Endodermal cell (in vitro differentiated cells): ENCODE measurements at regions not wholly inside any gene's neighbourhood (a gene's known extent, or its start where the extent isn't known, plus 50 kb on each side); places are given as distances from the start of the nearest gene placed in this dataset.

Experiments used
- DNase-seq: peaks from one replicate; pipeline ENCODE4 v3.0.0-alpha.2; 2017
- H3K27ac ChIP-seq: 2 replicates; pipeline ENCODE4 v1.5.1; 2013; ENCODE audit warnings: mild to moderate bottlenecking, low read depth, low read length, moderate library complexity
- H3K27me3 ChIP-seq: 2 replicates; pipeline ENCODE4 v1.6.1; 2013; ENCODE audit warnings: mild to moderate bottlenecking, low read length, moderate library complexity; ENCODE audit not compliant: insufficient read depth, control insufficient read depth, poor library complexity, severe bottlenecking
- H3K36me3 ChIP-seq: 2 replicates; pipeline ENCODE4 v1.7.0; 2013; ENCODE audit warnings: mild to moderate bottlenecking, low read length, moderate library complexity; ENCODE audit not compliant: control insufficient read depth, insufficient read depth
- H3K4me1 ChIP-seq: one replicate; pipeline ENCODE4 v1.7.0; 2013; ENCODE audit warnings: low read length; ENCODE audit not compliant: control insufficient read depth, insufficient read depth
- H3K4me3 ChIP-seq: 2 replicates; pipeline ENCODE4 v1.5.1; 2013; ENCODE audit warnings: mild to moderate bottlenecking, low read length, moderate library complexity
- H3K9ac ChIP-seq: 2 replicates; pipeline ENCODE4 v1.6.1; 2013; ENCODE audit warnings: mild to moderate bottlenecking, low read length, moderate library complexity; ENCODE audit not compliant: poor library complexity, severe bottlenecking; ENCODE audit errors: extremely low read depth
- H3K9me3 ChIP-seq: 2 replicates; pipeline ENCODE4 v1.6.1; 2013; ENCODE audit warnings: mild to moderate bottlenecking, low read length, moderate library complexity; ENCODE audit not compliant: control insufficient read depth
- H3K27ac Mint-ChIP-seq: 2 replicates; pipeline ENCODE4 v1.8.0; 2020; ENCODE audit warnings: mixed read lengths
- H3K27me3 Mint-ChIP-seq: 2 replicates; pipeline ENCODE4 v1.8.0; 2021; ENCODE audit warnings: mild to moderate bottlenecking, mixed read lengths; ENCODE audit not compliant: insufficient read depth
- H3K36me3 Mint-ChIP-seq: 2 replicates; pipeline ENCODE4 v1.8.0; 2020; ENCODE audit warnings: low read depth, mixed read lengths
- H3K4me1 Mint-ChIP-seq: 2 replicates; pipeline ENCODE4 v1.8.0; 2020; ENCODE audit warnings: mixed read lengths
- H3K4me3 Mint-ChIP-seq: 2 replicates; pipeline ENCODE4 v1.8.0; 2020; ENCODE audit warnings: mild to moderate bottlenecking, moderate library complexity, mixed read lengths
- H3K9me3 Mint-ChIP-seq: 2 replicates; pipeline ENCODE4 v1.8.0; 2020; ENCODE audit warnings: mild to moderate bottlenecking, mixed read lengths
- WGBS, 2 experiments: methylation state at CpG; one replicate each; pipeline versions ENCODE4 v1.1.5 to v1.1.7; 2013; ENCODE audit warnings: missing lambda C conversion rate in 2 of 2, mixed read lengths in 1 of 2; ENCODE audit not compliant: insufficient coverage in 1 of 2, insufficient read length in 1 of 2; 5-methylcytosine and 5-hydroxymethylcytosine counted together
- TF ChIP-seq, protein P1 (sequence below): fragments of 200-600 bp; sonication (generic); conservative IDR thresholded peaks from 2 replicates; pipeline ENCODE4 v1.5.0; 2021; ENCODE audit warnings: antibody characterized with exemption, mild to moderate bottlenecking

DNA sequence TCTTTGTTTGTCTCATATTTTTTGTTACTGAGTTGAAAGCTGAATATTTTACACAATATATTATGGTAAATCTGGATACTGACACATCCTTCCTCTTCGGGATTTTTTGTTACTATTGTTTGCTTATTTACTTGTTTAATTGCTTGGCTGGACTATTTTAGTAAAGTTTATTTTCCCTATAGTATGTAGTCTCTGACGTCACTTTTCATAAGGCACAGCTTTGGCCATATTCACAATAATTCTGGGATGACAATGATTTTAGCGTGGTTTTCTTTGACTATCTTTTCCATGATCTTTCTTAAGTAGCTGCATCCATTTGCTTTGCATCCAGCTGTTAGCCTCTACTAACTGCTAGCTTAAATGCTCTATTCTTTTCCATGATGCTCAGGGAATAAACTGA, 552.4 kb downstream of the VGLL3 start:
- Histone ChIP-seq H3K4me1 (no peaks in the 10 kb centered on the region), H3K27me3 (no peaks in the 10 kb centered on the region), H3K9ac (no peak overlapping the region), H3K9me3 (no peaks in the 10 kb centered on the region), H3K27ac (no peak overlapping the region), H3K36me3 (no peaks in the 10 kb centered on the region), H3K4me3 (no peak overlapping the region)
- Mint-ChIP-seq H3K4me3 (no peak overlapping the region), H3K27me3 (no peaks in the 10 kb centered on the region), H3K9me3 (no peaks in the 10 kb centered on the region), H3K27ac (no peak overlapping the region), H3K36me3 (no peaks in the 10 kb centered on the region), H3K4me1 (no peaks in the 10 kb centered on the region)
- TF ChIP-seq, protein P1, sequence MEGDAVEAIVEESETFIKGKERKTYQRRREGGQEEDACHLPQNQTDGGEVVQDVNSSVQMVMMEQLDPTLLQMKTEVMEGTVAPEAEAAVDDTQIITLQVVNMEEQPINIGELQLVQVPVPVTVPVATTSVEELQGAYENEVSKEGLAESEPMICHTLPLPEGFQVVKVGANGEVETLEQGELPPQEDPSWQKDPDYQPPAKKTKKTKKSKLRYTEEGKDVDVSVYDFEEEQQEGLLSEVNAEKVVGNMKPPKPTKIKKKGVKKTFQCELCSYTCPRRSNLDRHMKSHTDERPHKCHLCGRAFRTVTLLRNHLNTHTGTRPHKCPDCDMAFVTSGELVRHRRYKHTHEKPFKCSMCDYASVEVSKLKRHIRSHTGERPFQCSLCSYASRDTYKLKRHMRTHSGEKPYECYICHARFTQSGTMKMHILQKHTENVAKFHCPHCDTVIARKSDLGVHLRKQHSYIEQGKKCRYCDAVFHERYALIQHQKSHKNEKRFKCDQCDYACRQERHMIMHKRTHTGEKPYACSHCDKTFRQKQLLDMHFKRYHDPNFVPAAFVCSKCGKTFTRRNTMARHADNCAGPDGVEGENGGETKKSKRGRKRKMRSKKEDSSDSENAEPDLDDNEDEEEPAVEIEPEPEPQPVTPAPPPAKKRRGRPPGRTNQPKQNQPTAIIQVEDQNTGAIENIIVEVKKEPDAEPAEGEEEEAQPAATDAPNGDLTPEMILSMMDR: no peak
- WGBS, 2 experiments: 93 to 100% methylated on average over 2 of the region's 3 CpGs
- no peak for DNase-seq

DNA sequence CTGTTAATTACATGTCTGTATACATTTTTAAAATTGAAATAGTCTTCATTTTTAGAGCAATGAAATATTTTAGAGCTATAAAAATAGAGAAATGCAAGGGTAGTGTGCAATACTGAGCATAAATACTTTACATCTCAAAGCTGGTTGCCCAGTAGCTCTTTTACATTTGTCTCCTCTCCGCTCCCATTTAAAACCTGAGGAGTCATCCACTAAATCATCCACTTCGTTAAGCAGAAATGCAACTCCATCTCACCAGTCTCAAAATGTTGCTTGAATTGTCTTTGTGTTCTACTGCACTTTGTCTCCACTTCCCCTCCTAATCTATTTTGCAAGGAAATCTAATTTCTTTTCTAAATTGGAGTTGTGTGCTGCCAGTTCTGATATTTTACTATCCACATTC, 563.6 kb downstream of the VGLL3 start:
- TF ChIP-seq, protein P1: no peak
- Histone ChIP-seq H3K9ac (no peak overlapping the region), H3K4me1 (no peaks in the 10 kb centered on the region), H3K27me3 (no peaks in the 10 kb centered on the region), H3K27ac (no peak overlapping the region), H3K36me3 (no peaks in the 10 kb centered on the region), H3K4me3 (no peak overlapping the region), H3K9me3 (no peaks in the 10 kb centered on the region)
- H3K27me3 Mint-ChIP-seq: no peaks in the 10 kb centered on the region
- WGBS, 2 experiments: 85 to 89% methylated on average over 2 of the region's 2 CpGs
- DNase-seq: no peak
- no peaks in the 10 kb centered on the region for H3K36me3 Mint-ChIP-seq
- no peak overlapping the region for H3K4me3 Mint-ChIP-seq
- no peak overlapping the region for H3K27ac Mint-ChIP-seq
- peaks cover 5% of the 10 kb centered on the region for H3K4me1 Mint-ChIP-seq
- H3K9me3 Mint-ChIP-seq: peaks cover 3% of the 10 kb centered on the region

DNA sequence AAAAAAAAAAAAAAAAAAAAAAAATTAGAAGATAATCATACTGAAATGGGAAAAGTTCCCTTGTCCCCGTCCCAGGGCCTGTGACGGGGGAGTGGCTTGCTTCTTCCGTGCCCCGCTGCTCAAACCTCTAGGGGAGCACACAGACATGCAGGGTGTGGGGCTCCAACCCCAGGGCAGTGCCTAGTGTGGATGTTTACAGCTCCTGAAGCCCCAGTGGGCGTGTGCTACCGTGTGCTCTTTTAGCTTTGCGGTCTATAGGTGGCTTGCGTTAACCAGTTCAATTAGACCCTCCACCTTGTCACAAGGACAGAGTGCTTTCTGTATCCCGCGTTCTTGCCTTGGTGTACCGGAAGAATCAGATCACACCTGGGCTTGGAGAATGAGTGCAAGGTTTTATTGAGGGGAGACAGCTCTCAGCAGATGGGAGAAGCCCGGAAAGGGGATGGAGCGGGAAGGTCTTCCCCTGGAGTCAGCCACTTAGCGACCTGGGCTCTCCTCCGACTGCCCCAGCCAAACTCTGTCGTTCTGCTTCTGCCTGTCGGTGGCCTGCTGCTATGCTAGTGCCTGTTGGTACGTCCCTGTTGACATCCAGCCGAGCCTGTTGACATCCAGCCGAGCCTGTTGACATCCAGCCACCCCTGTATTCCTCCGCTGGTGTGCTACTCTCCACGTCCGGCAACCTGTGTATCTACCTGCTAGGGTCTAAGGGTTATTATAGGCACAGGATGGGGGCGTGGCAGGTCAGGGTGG, 569.8 kb downstream of the VGLL3 start:
- no peaks in the 10 kb centered on the region for H3K9me3 ChIP-seq
- TF ChIP-seq, protein P1: no peak
- Mint-ChIP-seq H3K4me3 (peak overlapping the region; percentile 60), H3K4me1 (peaks cover 24% of the 10 kb centered on the region), H3K36me3 (no peaks in the 10 kb centered on the region), H3K9me3 (peaks cover 3% of the 10 kb centered on the region), H3K27ac (no peak overlapping the region), H3K27me3 (no peaks in the 10 kb centered on the region)
- no peaks in the 10 kb centered on the region for H3K27me3 ChIP-seq
- H3K4me3 ChIP-seq: no peak overlapping the region
- H3K36me3 ChIP-seq: no peaks in the 10 kb centered on the region
- 93 to 94% methylated on average over 17 to 24 of the region's 24 CpGs for WGBS, 2 experiments
- DNase-seq: peak; percentile 66
- H3K4me1 ChIP-seq: peaks cover 9% of the 10 kb centered on the region
- H3K27ac ChIP-seq: no peak overlapping the region
- H3K9ac ChIP-seq: no peak overlapping the region
